LNCaP clone FGC (cell line): ENCODE measurements at regions not wholly inside any gene's neighbourhood (a gene's known extent, or its start where the extent isn't known, plus 50 kb on each side); places are given as distances from the start of the nearest gene placed in this dataset.
A peak's percentile ranks its signal among the peaks of the same experiment; 100 is the strongest.

Experiments
- DNase-seq: peaks from one replicate; pipeline ENCODE4 v3.0.0-alpha.2; 2011; ENCODE audit warnings: low read depth
- H3K4me3 ChIP-seq: 2 replicates; pipeline ENCODE4 v1.5.1; 2011; ENCODE audit warnings: mild to moderate bottlenecking, low read depth, low read length, control low read depth
- TF ChIP-seq, protein P1 (sequence below): IDR thresholded peaks from 2 replicates; pipeline ENCODE4 v1.5.1; 2012; ENCODE audit warnings: mild to moderate bottlenecking; ENCODE audit not compliant: control insufficient read depth, insufficient read depth; ENCODE audit errors: extremely low read depth

DNA sequence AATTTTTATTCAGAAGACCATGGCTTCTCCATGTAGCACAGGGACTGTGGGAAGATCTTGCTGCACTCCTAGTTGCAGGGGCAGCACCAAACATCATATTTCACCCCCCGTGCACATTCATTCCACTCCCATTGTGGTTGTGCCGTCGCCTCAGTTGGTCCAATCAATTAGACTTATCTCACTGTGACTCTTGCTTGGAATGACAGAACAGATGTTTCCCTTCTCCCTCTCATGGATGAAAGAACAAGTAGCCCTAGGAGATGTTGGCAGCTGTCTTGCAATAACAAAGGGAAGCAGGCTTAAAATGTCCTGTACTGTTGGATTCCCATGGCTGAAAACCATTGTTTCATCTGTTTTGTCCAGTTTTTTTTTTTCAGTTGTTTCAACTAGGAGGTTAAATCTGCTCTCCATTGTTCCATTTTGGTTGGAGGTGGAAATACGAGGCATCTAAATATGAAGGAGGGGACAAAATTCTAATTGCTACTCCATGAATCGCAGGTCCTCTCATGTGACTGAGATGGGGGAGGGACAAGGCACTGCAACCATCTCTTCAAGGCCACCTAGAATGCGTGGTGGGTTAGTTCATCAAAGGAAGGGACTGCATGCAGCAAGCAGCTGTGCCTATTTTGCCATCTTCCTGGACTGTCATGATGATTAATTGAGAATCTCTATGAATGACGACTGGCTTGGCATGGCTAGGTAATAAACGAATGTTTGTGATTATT is 214.4 kb downstream of the NSG2 start:
- TF ChIP-seq, protein P1, sequence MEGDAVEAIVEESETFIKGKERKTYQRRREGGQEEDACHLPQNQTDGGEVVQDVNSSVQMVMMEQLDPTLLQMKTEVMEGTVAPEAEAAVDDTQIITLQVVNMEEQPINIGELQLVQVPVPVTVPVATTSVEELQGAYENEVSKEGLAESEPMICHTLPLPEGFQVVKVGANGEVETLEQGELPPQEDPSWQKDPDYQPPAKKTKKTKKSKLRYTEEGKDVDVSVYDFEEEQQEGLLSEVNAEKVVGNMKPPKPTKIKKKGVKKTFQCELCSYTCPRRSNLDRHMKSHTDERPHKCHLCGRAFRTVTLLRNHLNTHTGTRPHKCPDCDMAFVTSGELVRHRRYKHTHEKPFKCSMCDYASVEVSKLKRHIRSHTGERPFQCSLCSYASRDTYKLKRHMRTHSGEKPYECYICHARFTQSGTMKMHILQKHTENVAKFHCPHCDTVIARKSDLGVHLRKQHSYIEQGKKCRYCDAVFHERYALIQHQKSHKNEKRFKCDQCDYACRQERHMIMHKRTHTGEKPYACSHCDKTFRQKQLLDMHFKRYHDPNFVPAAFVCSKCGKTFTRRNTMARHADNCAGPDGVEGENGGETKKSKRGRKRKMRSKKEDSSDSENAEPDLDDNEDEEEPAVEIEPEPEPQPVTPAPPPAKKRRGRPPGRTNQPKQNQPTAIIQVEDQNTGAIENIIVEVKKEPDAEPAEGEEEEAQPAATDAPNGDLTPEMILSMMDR: no peak
- H3K4me3 ChIP-seq: no peak overlapping the region
- no peak for DNase-seq

DNA sequence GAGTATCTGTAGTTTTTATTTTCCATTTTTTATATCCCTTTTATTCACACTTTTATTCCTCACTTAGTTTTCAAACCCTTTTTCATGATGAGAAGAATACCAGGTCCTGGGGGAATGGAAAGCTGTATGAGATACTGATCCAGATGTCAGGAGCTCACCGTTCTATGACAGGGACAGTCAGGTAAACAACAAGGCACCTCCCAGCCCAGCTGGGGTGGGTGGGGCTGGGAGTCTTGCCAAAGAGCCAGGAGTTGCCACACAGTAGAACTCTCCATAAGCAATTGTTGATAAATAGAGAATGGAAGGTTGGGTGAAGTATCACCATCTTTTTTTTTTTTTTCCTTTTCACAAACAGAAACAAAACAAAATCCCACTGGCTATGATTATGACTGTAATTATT is 225.8 kb downstream of the NSG2 start:
- peak; percentile 1 for DNase-seq
- H3K4me3 ChIP-seq: no peak overlapping the region
- TF ChIP-seq, protein P1: no peak

DNA sequence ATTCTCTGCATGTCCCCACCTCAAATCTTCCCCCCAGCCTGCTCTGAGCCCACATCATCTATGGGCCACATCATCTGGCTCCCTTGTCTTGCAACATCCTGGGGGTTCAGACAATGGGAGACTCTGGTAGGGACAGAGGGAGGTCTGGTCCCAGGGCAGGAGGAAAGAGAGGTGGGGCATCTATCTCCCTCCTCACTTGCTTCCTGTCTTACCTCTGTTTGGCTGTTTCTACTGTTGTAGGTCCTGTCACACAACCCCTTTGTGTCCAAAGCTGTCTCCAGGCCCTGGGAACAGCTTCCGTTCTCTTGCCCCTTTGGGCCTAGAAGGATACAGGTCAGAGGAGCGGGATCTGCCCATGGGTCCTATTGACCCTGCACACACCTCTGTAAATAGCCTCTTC is 227.2 kb downstream of the NSG2 start:
- H3K4me3 ChIP-seq: no peak overlapping the region
- no peak for DNase-seq
- TF ChIP-seq, protein P1: no peak

DNA sequence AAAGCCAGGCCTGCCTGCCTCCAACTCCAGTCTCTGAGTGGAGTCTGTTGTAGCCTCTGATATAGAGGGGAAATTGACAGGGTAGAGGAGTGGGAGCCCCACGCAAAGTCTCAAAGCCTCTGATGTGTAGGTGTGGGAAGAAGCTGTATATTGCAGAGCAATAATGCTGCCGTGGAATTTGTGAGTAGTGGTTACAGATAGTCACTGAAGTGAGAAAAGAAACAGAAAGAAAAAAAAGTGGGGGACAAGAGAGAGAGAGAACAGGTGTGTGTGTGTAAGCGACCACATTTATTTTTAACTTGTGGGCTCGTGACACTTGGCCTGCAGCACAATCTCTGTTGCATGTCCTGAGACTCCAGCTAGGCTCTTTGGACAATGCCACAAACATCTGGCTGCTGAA is 227.8 kb downstream of the NSG2 start:
- DNase-seq: no peak
- TF ChIP-seq, protein P1: no peak
- H3K4me3 ChIP-seq: no peak overlapping the region

DNA sequence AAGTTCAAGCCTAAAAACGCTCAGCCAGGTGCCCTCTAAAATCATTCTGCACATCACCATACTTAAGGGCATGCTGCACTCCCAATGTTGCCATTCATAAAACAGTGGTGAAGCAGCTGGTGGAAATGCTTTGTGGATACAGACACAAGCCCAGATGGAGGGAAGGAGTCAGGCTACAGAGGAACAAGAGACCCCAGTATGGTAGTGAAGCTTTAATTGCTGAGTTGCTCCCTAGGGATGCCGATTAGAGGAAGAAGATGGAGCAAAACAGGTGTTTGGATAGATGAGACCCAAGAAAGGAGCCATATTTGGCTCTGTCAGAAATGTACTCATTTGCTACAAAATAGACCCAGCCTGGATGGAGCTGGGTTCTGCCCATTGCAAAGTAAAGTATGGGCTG is 230.5 kb downstream of the NSG2 start:
- TF ChIP-seq, protein P1: no peak
- no peak for DNase-seq
- no peak overlapping the region for H3K4me3 ChIP-seq

DNA sequence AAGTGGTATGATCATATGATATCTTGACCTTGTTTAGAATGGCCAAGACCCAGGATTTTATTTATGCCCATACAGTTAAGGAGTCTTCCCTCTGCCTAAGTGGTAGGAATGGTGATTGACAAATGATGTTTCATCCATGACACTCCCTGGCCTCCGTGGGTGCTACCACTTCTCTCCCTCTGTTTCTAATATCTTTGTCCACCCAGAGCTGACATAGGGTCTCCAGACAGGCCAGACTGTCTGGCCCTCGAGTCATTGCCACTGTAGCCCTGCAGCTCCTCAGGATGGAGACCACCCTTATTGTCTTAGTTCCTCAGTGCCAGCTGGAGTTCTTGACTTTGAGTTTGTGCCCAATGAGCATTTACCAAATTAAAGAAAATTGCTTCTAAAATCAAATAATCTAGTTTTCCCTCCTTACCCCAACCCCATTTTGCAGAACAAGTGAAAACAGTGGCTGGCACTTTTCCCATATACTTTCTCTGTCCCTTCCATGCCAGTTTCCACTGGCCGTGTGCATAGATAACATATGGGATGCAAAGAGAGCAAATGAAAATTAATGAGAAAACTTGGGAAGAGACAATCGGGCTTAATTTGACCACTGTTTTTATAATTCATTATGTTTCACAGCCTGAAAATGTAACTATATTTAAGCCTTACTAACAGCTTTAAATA is 235.7 kb downstream of the NSG2 start:
- TF ChIP-seq, protein P1: no peak
- H3K4me3 ChIP-seq: no peak overlapping the region
- no peak for DNase-seq

DNA sequence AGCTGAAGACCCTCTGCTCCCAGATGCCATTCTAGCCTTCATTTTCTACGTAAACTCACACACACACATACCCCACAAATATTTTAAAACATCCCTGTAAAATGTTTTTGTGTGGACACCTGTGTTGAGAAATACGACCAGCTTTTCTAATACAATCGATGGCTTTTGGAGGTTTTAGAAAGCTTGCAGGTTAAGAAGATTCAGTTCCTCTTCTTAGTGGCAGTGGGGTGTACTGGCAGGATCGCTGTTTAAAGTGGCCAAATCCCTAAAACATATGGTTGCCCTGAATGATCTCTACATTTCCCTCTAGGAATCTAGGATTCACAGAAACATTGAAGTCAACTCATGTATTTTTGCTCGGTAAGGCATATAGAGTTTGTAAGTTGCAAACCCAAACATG is 236.3 kb downstream of the NSG2 start:
- H3K4me3 ChIP-seq: no peak overlapping the region
- no peak for DNase-seq
- TF ChIP-seq, protein P1: no peak
